SK-N-MC (cell line): ENCODE measurements at regions not wholly inside any gene's neighbourhood (a gene's known extent, or its start where the extent isn't known, plus 50 kb on each side); places are given as distances from the start of the nearest gene placed in this dataset.

Experiments
- DNase-seq: peaks from one replicate; pipeline ENCODE4 v3.0.0-alpha.2; 2011; ENCODE audit warnings: low read depth, low spot score
- H3K27ac ChIP-seq: fragments of 200-600 bp; sonication (generic); 2 replicates; pipeline ENCODE4 v1.5.1; 2016; ENCODE audit warnings: mixed run types
- H3K36me3 ChIP-seq: fragments of 200-600 bp; sonication (generic); 2 replicates; pipeline ENCODE4 v1.6.1; 2017; ENCODE audit warnings: antibody characterized with exemption, low read length, mixed read lengths; ENCODE audit not compliant: insufficient read depth
- H3K4me3 ChIP-seq: fragments of 200-600 bp; sonication (generic); 2 replicates; pipeline ENCODE4 v1.5.1; 2016
- H3K9ac ChIP-seq: fragments of 200-600 bp; sonication (generic); 2 replicates; pipeline ENCODE4 v1.8.0; 2017; ENCODE audit warnings: mixed run types, mixed read lengths; ENCODE audit not compliant: insufficient read length
- H3K9me3 ChIP-seq: fragments of 200-600 bp; sonication (generic); 2 replicates; pipeline ENCODE4 v1.6.1; 2017; ENCODE audit warnings: low read depth, mild to moderate bottlenecking, antibody characterized with exemption, low read length, moderate library complexity, mixed read lengths
- EZH2 ChIP-seq: fragments of 200-600 bp; sonication (generic); IDR thresholded peaks from one replicate; pipeline ENCODE4 v1.6.1; 2017; ENCODE audit warnings: antibody characterized with exemption
- FOXP2 ChIP-seq: optimal IDR thresholded peaks from 2 replicates; pipeline ENCODE3; 2011; ENCODE audit warnings: mild to moderate bottlenecking, moderate library complexity; ENCODE audit not compliant: insufficient read depth; ENCODE audit errors: extremely low read length, control extremely low read depth
- POLR2AphosphoS5 ChIP-seq: IDR thresholded peaks from 2 replicates; pipeline ENCODE4 v1.6.1; 2012; ENCODE audit warnings: mild to moderate bottlenecking, low read depth, low read length, borderline replicate concordance

DNA sequence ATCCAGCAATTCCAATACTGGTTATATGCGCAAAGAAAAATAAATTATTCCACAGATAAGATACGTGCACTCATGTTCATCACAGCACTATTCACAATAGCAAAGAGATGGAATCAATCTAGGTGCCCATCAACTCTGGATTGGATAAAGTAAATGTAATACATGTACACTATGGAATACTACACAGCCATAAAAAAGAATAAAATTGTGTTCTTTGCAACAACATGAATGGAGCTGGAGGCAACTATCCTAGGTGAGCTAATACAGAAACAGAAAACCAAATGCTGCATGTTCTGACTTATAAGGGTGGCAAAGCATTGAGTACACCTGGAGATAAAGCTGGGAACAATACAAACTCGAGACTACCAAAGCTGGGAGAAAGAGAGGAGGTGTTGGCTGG lies 787.3 kb downstream of the KCNT2 start:
- DNase-seq: no peak
- no peak overlapping the region for H3K4me3 ChIP-seq
- H3K9ac ChIP-seq: no peak overlapping the region
- no peaks in the 10 kb centered on the region; the same call in 1 of the 2 replicates for H3K9me3 ChIP-seq
- no peak overlapping the region for H3K27ac ChIP-seq
- no peaks in the 10 kb centered on the region for H3K36me3 ChIP-seq
- TF ChIP-seq POLR2AphosphoS5: no peak
- no peak for TF ChIP-seq FOXP2
- TF ChIP-seq EZH2: no peak

DNA sequence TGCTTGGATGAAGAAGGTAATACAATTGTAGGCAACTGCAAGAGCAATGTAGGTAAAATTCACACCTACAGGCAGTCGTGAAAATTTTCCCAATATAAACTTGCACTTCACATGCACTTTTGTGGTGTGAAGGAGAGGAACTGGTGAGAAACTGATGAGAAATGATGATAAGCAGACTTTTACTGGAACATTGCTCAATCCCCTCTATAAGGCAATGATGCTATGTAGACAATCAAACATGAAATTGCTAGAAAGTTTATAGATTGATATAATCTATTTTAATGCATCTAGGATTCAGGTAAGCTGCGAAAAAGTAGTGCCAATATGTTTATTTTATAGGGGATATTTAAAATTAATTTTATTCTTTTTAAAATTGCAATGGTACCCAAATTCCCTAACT lies 802.2 kb downstream of the KCNT2 start:
- no peak for DNase-seq
- no peak for TF ChIP-seq POLR2AphosphoS5
- no peak for TF ChIP-seq EZH2
- TF ChIP-seq FOXP2: no peak

DNA sequence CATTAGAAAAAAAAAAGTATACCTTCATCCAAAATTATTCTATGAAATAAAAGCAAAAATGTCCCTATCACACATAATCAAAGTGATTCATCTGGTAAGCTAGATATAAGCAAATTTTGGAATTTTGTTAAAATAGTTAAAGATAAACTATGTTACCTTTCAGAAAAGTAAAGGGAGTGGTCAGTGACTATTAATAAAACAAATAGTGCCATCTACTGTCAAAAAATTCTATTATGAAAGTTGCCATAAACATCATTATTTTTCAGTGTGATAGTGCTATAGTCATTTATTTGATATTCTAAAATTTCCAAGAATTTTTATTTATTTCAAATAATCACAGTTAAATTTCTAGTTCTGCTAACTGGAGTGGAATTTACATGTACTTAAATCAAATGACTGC lies 803.7 kb downstream of the KCNT2 start:
- TF ChIP-seq EZH2 (no peak), FOXP2 (no peak), POLR2AphosphoS5 (no peak)
- Histone ChIP-seq H3K27ac (no peak overlapping the region), H3K9me3 (no peaks in the 10 kb centered on the region), H3K36me3 (no peaks in the 10 kb centered on the region), H3K4me3 (no peak overlapping the region), H3K9ac (no peak overlapping the region)
- no peak for DNase-seq

More for the DNA sequence above, 802.2 kb downstream of the KCNT2 start:
- H3K4me3 ChIP-seq: no peak overlapping the region
- no peaks in the 10 kb centered on the region for H3K9me3 ChIP-seq
- H3K9ac ChIP-seq: no peak overlapping the region
- no peaks in the 10 kb centered on the region for H3K36me3 ChIP-seq
- no peak overlapping the region for H3K27ac ChIP-seq

DNA sequence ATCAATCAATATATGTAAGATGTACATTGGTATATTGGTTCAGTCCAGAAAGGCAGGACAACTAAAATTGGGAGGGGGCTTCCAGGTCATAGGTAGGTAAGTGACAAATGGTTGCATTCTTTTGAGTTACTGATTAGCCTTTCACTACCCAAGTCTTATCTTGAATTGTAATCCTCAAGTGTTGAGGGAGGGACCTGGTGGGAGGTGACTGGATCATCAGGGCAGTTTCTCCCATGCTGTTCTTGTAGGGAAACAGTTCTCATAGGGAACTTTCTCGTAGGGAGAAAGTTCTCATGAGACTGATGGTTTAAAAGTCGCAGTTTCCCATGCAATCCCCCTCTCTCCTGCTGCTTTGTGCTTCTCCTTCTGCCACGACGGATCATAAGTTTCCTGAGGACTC lies 809.2 kb downstream of the KCNT2 start:
- Histone ChIP-seq H3K9me3 (no peaks in the 10 kb centered on the region), H3K36me3 (no peaks in the 10 kb centered on the region), H3K4me3 (no peak overlapping the region), H3K27ac (no peak overlapping the region), H3K9ac (no peak overlapping the region)
- DNase-seq: no peak
- TF ChIP-seq FOXP2 (no peak), POLR2AphosphoS5 (no peak), EZH2 (no peak)

DNA sequence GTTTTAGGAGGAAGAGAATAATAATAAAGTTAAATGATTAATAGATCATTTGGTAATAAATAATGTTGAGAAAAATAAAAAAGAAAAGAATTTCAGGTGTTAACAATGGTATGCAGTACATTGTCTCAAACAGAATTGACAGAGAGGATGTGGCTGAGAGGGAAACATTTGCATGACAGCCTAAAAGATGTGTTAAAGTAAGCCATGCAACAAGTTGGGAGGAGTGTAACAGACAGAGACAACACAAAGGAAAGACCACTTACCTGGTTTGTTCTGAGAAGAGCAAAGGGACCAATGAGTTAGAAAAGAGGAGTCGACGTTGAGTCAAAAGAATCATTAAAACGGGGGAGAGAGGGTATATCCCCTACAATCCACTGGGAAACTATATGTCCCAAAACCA lies 814.0 kb downstream of the KCNT2 start:
- DNase-seq: no peak
- Histone ChIP-seq H3K9me3 (no peaks in the 10 kb centered on the region), H3K36me3 (no peaks in the 10 kb centered on the region), H3K27ac (no peak overlapping the region), H3K9ac (no peak overlapping the region), H3K4me3 (no peak overlapping the region)
- TF ChIP-seq POLR2AphosphoS5 (no peak), EZH2 (no peak), FOXP2 (no peak)

DNA sequence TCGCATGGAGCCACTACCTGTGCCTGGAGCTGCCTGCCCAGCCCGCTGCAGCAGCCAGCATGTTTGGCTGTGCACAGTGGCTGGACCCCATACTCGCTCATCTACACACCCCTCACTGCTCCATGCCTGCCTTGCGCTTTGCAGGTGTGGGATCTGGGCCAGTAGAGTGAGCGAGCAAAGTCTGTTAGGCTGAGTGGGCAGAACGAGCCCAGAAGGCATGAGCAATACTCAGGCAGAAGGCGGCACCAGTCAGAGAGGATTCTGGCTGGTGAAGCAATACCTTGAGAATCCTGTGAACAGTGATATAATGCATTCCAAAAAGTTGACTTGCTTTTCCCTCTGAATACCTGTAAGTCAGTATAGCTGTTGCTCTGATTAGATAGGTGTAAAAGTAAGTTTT lies 816.4 kb downstream of the KCNT2 start:
- no peak for DNase-seq
- H3K36me3 ChIP-seq: no peaks in the 10 kb centered on the region
- no peak for TF ChIP-seq FOXP2
- no peak for TF ChIP-seq EZH2
- no peak for TF ChIP-seq POLR2AphosphoS5
- no peak overlapping the region for H3K4me3 ChIP-seq
- no peak overlapping the region for H3K27ac ChIP-seq
- H3K9me3 ChIP-seq: no peaks in the 10 kb centered on the region
- no peak overlapping the region for H3K9ac ChIP-seq

DNA sequence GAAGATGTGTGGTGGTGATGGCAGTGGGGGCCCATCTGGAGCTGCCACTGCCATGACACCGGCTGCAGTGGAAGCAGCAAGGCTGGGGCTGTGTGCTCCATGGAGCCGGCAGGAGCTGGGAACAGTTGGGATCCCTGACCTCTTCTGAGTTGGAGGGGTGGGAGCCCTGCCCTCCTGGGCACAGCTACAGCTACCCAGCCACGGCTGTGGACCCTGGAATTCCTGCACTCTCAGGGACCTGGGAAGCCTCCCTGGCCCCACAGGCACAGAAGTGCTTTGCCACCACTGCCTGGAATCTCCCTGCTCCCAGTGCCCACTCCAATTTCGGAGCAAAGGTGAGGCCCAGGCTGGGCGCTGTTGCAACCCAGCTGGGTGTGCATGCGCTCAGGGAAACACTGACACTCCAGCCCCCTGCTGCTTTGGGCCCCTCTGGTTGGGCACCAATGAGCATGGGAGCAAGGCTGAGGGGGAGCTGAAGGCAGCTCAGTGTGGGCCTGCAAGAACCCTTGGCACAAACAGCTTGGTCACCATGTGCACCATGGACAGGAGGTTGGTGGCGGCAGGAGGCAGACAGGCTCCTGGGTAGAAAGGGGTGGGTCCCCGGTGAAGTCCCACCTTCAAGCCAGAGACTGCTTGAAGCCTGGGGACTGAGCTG lies 817.6 kb downstream of the KCNT2 start:
- Histone ChIP-seq H3K27ac (no peak overlapping the region), H3K9me3 (no peaks in the 10 kb centered on the region), H3K4me3 (no peak overlapping the region), H3K36me3 (no peaks in the 10 kb centered on the region), H3K9ac (no peak overlapping the region)
- TF ChIP-seq EZH2 (no peak), FOXP2 (no peak)
- DNase-seq: no peak

DNA sequence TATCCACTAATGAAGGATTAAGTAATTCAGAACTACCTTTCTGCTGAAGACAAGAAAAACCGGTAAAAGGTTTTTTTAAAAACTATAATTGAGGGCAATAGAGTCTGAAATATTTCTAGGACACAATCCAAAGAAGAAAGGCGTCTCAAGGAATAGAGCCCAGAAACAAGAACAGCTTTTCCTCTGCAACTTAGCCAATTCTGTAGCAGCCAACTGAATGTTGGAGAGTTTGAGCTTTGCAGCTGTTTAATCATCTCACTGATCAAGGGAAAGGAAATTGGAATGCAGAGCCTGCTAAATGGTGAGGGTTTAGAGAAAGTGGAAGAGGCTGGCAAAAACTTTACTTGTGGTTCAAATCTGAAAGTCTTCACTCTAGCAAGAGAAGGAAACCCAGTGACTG lies 818.9 kb downstream of the KCNT2 start:
- TF ChIP-seq FOXP2 (no peak), POLR2AphosphoS5 (no peak), EZH2 (no peak)
- H3K9ac ChIP-seq: no peak overlapping the region
- H3K27ac ChIP-seq: no peak overlapping the region
- no peaks in the 10 kb centered on the region for H3K36me3 ChIP-seq
- DNase-seq: no peak
- H3K9me3 ChIP-seq: no peaks in the 10 kb centered on the region
- H3K4me3 ChIP-seq: no peak overlapping the region

DNA sequence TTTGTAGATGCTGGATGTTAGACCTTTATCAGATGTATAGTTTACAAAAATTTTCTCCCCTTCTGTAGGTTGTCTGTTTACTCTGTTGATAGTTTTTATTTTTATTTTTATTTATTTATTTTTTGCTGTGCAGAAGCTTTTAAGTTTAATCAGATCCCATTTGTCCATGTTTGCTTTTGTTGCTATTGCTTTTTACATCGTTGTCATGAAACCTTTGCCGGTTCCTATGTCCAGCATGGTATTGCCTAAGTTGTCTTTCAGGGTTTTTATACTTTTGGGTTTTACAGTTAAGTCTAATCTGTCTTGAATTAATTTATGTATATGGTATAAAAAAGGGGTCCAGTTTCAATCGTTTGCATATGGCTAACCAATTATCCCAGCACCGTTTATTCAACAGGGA lies 819.5 kb downstream of the KCNT2 start:
- no peak for DNase-seq
- Histone ChIP-seq H3K9ac (no peak overlapping the region), H3K27ac (no peak overlapping the region), H3K4me3 (no peak overlapping the region), H3K36me3 (no peaks in the 10 kb centered on the region), H3K9me3 (no peaks in the 10 kb centered on the region)
- TF ChIP-seq FOXP2 (no peak), POLR2AphosphoS5 (no peak), EZH2 (no peak)
